ENCODE measurements at regions not wholly inside any gene's neighbourhood (a gene's known extent, or its start where the extent isn't known, plus 50 kb on each side); places are given as distances from the start of the nearest gene placed in this dataset.

- no peak for DNase-seq
- no peaks in the 10 kb centered on the region for H3K27me3 Mint-ChIP-seq (ENCODE audit: unreplicated experiment)
- H3K4me1 Mint-ChIP-seq (ENCODE audit: low read depth, unreplicated experiment) = peaks cover 13% of the 10 kb centered on the region
- H3K4me3 Mint-ChIP-seq (ENCODE audit: low read depth, unreplicated experiment) = no peak overlapping the region
- H3K9me3 Mint-ChIP-seq (ENCODE audit: low read depth, unreplicated experiment) = peaks cover 13% of the 10 kb centered on the region
- BruUV-seq (replicated peaks) = no TSS peak
- intact Hi-C loops (cut with micrococcal nuclease; ENCODE audit: unreplicated experiment) = no loop called here
- no peak for TF ChIP-seq CTCF (IDR thresholded peaks at IDR 0.05; ENCODE audit: unreplicated experiment)
- CTCF ChIA-PET = no interaction called here
- no peak overlapping the region for H3K27ac Mint-ChIP-seq (ENCODE audit: unreplicated experiment)
- no peaks in the 10 kb centered on the region for H3K36me3 Mint-ChIP-seq (ENCODE audit: insufficient read depth, unreplicated experiment)
Observed at GRCh38 chr12:46506961-46507360, 134.4 kb upstream of the SLC38A2 start.

- peaks cover 13% of the 10 kb centered on the region for H3K9me3 Mint-ChIP-seq (ENCODE audit: low read depth, unreplicated experiment)
- BruUV-seq (replicated peaks) = no TSS peak
- no peak overlapping the region for H3K4me3 Mint-ChIP-seq (ENCODE audit: low read depth, unreplicated experiment)
- CTCF ChIA-PET = no interaction called here
- H3K36me3 Mint-ChIP-seq (ENCODE audit: insufficient read depth, unreplicated experiment) = no peaks in the 10 kb centered on the region
- no peak for DNase-seq
- H3K27ac Mint-ChIP-seq (ENCODE audit: unreplicated experiment) = no peak overlapping the region
- no peaks in the 10 kb centered on the region for H3K27me3 Mint-ChIP-seq (ENCODE audit: unreplicated experiment)
- peaks cover 13% of the 10 kb centered on the region for H3K4me1 Mint-ChIP-seq (ENCODE audit: low read depth, unreplicated experiment)
- TF ChIP-seq CTCF (IDR thresholded peaks at IDR 0.05; ENCODE audit: unreplicated experiment) = no peak
- intact Hi-C loops (cut with micrococcal nuclease; ENCODE audit: unreplicated experiment) = no loop called here
Observed at GRCh38 chr12:46506198-46506597, 133.6 kb upstream of the SLC38A2 start.

GRCh38 chr12:46504494-46504893 is 131.9 kb upstream of the SLC38A2 start:
- intact Hi-C loops (cut with micrococcal nuclease; ENCODE audit: unreplicated experiment) = no loop called here
- H3K4me1 Mint-ChIP-seq (ENCODE audit: low read depth, unreplicated experiment) = peaks cover 13% of the 10 kb centered on the region
- BruUV-seq (replicated peaks) = no TSS peak
- H3K9me3 Mint-ChIP-seq (ENCODE audit: low read depth, unreplicated experiment) = peaks cover 9% of the 10 kb centered on the region
- no peaks in the 10 kb centered on the region for H3K36me3 Mint-ChIP-seq (ENCODE audit: insufficient read depth, unreplicated experiment)
- no peak for TF ChIP-seq CTCF (IDR thresholded peaks at IDR 0.05; ENCODE audit: unreplicated experiment)
- no peak overlapping the region for H3K27ac Mint-ChIP-seq (ENCODE audit: unreplicated experiment)
- no peaks in the 10 kb centered on the region for H3K27me3 Mint-ChIP-seq (ENCODE audit: unreplicated experiment)
- H3K4me3 Mint-ChIP-seq (ENCODE audit: low read depth, unreplicated experiment) = no peak overlapping the region
- no peak for DNase-seq
- CTCF ChIA-PET = no interaction called here

GRCh38 chr12:46503637-46504175 is 131.1 kb upstream of the SLC38A2 start:
- BruUV-seq (replicated peaks) = no TSS peak
- Mint-ChIP-seq H3K9me3 (ENCODE audit: low read depth, unreplicated experiment) (peaks cover 9% of the 10 kb centered on the region), H3K4me1 (ENCODE audit: low read depth, unreplicated experiment) (peaks cover 11% of the 10 kb centered on the region), H3K36me3 (ENCODE audit: insufficient read depth, unreplicated experiment) (no peaks in the 10 kb centered on the region), H3K4me3 (ENCODE audit: low read depth, unreplicated experiment) (no peak overlapping the region), H3K27ac (ENCODE audit: unreplicated experiment) (no peak overlapping the region), H3K27me3 (ENCODE audit: unreplicated experiment) (no peaks in the 10 kb centered on the region)
- no peak for DNase-seq
- no peak for TF ChIP-seq CTCF (IDR thresholded peaks at IDR 0.05; ENCODE audit: unreplicated experiment)
- CTCF ChIA-PET = no interaction called here
- intact Hi-C loops (cut with micrococcal nuclease; ENCODE audit: unreplicated experiment) = no loop called here

Data from Calu3 (cell line).